ENCODE measurements at regions not wholly inside any gene's neighbourhood (a gene's known extent, or its start where the extent isn't known, plus 50 kb on each side); places are given as distances from the start of the nearest gene placed in this dataset.
"Not testable (repeated sequence)": the region's sequence is repeated elsewhere in the genome, so short reads cannot be mapped to it uniquely, and the experiment has no call there.

- TF ChIP-seq CTCF (IDR thresholded peaks at IDR 0.05; ENCODE audit: borderline replicate concordance, control extremely low read depth, extremely low read depth, insufficient read depth, missing control alignments) = no peak
- DNase-seq (ENCODE audit: low spot score) = no peak
- in situ Hi-C loops (cut with MboI; ENCODE audit: low sequenced_read_pairs, unreplicated experiment) = no loop called here
These were observed 195.8 kb downstream of the RPS24 start for GRCh38 chr10:78229489-78229888.

- no peak for DNase-seq (ENCODE audit: low spot score)
- in situ Hi-C loops (cut with MboI; ENCODE audit: low sequenced_read_pairs, unreplicated experiment) = no loop called here
- TF ChIP-seq CTCF (IDR thresholded peaks at IDR 0.05; ENCODE audit: borderline replicate concordance, control extremely low read depth, extremely low read depth, insufficient read depth, missing control alignments) = no peak
These were observed 196.4 kb downstream of the RPS24 start for GRCh38 chr10:78229950-78230675.

- TF ChIP-seq CTCF (IDR thresholded peaks at IDR 0.05; ENCODE audit: borderline replicate concordance, control extremely low read depth, extremely low read depth, insufficient read depth, missing control alignments) = no peak
- in situ Hi-C loops (cut with MboI; ENCODE audit: low sequenced_read_pairs, unreplicated experiment) = no loop called here
- DNase-seq (ENCODE audit: low spot score) = no peak
These were observed 197.7 kb downstream of the RPS24 start for GRCh38 chr10:78231327-78231726.

- no peak for DNase-seq (ENCODE audit: low spot score)
- no peak for TF ChIP-seq CTCF (IDR thresholded peaks at IDR 0.05; ENCODE audit: borderline replicate concordance, control extremely low read depth, extremely low read depth, insufficient read depth, missing control alignments)
- in situ Hi-C loops (cut with MboI; ENCODE audit: low sequenced_read_pairs, unreplicated experiment) = no loop called here
These were observed 198.3 kb downstream of the RPS24 start for GRCh38 chr10:78231939-78232338.

GRCh38 chr10:78236416-78237015 lies 202.9 kb downstream of the RPS24 start:
- no peak for TF ChIP-seq CTCF (IDR thresholded peaks at IDR 0.05; ENCODE audit: borderline replicate concordance, control extremely low read depth, extremely low read depth, insufficient read depth, missing control alignments)
- DNase-seq (ENCODE audit: low spot score) = no peak
- in situ Hi-C loops (cut with MboI; ENCODE audit: low sequenced_read_pairs, unreplicated experiment) = no loop called here

- DNase-seq (ENCODE audit: low spot score); in situ Hi-C loops (cut with MboI; ENCODE audit: low sequenced_read_pairs, unreplicated experiment): not testable (repeated sequence)
These were observed 204.3 kb downstream of the RPS24 start for GRCh38 chr10:78237951-78238350.

- no peak for TF ChIP-seq CTCF (IDR thresholded peaks at IDR 0.05; ENCODE audit: borderline replicate concordance, control extremely low read depth, extremely low read depth, insufficient read depth, missing control alignments)
- no peak for DNase-seq (ENCODE audit: low spot score)
- in situ Hi-C loops (cut with MboI; ENCODE audit: low sequenced_read_pairs, unreplicated experiment) = no loop called here
These were observed 213.6 kb downstream of the RPS24 start for GRCh38 chr10:78247266-78247665.

Data from GM13976 (cell line).